ENCODE measurements at regions not wholly inside any gene's neighbourhood (a gene's known extent, or its start where the extent isn't known, plus 50 kb on each side); places are given as distances from the start of the nearest gene placed in this dataset.

- no peak for TF ChIP-seq ZFX (IDR thresholded peaks at IDR 0.05)
- TF ChIP-seq, protein P1, sequence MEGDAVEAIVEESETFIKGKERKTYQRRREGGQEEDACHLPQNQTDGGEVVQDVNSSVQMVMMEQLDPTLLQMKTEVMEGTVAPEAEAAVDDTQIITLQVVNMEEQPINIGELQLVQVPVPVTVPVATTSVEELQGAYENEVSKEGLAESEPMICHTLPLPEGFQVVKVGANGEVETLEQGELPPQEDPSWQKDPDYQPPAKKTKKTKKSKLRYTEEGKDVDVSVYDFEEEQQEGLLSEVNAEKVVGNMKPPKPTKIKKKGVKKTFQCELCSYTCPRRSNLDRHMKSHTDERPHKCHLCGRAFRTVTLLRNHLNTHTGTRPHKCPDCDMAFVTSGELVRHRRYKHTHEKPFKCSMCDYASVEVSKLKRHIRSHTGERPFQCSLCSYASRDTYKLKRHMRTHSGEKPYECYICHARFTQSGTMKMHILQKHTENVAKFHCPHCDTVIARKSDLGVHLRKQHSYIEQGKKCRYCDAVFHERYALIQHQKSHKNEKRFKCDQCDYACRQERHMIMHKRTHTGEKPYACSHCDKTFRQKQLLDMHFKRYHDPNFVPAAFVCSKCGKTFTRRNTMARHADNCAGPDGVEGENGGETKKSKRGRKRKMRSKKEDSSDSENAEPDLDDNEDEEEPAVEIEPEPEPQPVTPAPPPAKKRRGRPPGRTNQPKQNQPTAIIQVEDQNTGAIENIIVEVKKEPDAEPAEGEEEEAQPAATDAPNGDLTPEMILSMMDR (conservative IDR thresholded peaks at IDR 0.05), result no peak
- peak overlapping the region; percentile 35; the same call in 1 of the 2 replicates for H3K27ac ChIP-seq
These were observed 101.0 kb upstream of the LPP start for GRCh38 chr3:188053036-188053340.

- no peak overlapping the region; the same call in 1 of the 2 replicates for H3K27ac ChIP-seq
- TF ChIP-seq ZFX (IDR thresholded peaks at IDR 0.05), result no peak
These were observed 100.1 kb upstream of the LPP start for GRCh38 chr3:188053710-188054380.

DNA sequence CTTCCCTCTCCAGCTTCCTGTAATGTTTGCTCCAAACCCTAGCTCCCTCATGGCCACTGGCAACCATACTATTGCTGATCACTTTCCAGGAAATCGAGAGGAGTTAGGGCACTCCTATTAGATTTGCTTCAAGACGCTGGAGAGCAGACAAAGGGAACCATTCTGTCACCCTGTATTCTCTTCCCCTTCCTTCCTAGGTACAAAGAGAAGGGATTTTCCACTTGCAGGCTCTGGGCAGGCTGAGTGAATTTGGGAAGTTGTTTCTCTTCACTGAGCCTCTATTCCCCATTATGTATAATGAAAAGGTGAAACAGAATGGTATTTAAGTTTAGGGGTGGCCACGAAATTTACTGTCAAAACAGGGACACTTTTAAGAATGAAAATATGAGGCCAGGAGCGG, 99.4 kb upstream of the LPP start:
- H3K27ac ChIP-seq, result no peak overlapping the region
- TF ChIP-seq, protein P1 (conservative IDR thresholded peaks at IDR 0.05), result no peak
- TF ChIP-seq ZFX (IDR thresholded peaks at IDR 0.05), result no peak

DNA sequence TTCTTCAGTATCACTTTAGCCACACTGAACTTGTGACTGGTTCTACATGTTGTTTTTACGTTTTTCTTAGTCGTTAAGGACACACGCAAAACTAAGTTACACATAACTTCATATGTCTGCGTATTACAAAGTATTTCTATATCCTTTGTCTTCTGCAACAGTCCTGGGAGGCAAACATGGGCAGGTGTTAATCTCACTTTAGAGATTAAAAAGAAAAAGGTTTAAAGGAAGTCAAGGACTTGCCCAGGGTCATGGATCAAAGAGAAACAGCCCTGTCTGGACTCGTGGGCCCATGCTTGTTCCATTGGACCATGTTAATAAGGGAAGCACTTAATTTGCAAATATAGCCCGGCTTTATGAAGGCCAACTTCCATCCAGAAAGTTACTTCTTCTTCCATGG, 98.6 kb upstream of the LPP start:
- TF ChIP-seq, protein P1 (conservative IDR thresholded peaks at IDR 0.05), result no peak
- no peak for TF ChIP-seq ZFX (IDR thresholded peaks at IDR 0.05)

DNA sequence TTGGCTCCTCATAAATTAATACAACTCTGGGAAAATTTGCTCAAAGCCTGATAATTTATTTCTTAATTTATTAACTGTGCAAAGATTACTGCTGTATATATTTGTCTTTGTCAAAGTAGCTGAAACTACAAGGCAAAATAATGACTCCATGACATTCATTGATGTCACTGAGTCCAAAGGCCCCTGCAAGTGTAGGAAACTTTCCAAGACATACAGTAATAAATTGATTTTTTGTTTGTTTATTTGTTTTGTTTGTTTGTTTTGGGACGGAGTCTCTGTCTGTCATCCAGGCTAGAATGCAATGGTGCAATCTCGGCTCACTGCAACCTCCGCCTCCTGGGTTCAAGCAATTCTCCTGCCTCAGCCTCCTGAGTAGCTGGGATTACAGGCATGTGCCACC, 96.8 kb upstream of the LPP start:
- TF ChIP-seq, protein P1 (conservative IDR thresholded peaks at IDR 0.05), result no peak
- no peak for TF ChIP-seq ZFX (IDR thresholded peaks at IDR 0.05)

More for the DNA sequence above, 98.6 kb upstream of the LPP start:
- H3K27ac ChIP-seq, result no peak overlapping the region

GRCh38 chr3:188058569-188059184, 95.3 kb upstream of the LPP start:
- TF ChIP-seq ZFX (IDR thresholded peaks at IDR 0.05), result no peak
- TF ChIP-seq, protein P1 (conservative IDR thresholded peaks at IDR 0.05), result no peak
- no peak overlapping the region for H3K27ac ChIP-seq

More for the DNA sequence above, 96.8 kb upstream of the LPP start:
- no peak overlapping the region; the same call in 1 of the 2 replicates for H3K27ac ChIP-seq

GRCh38 chr3:188059351-188059750, 94.6 kb upstream of the LPP start:
- TF ChIP-seq, protein P1 (conservative IDR thresholded peaks at IDR 0.05), result no peak
- TF ChIP-seq ZFX (IDR thresholded peaks at IDR 0.05), result no peak
- no peak overlapping the region for H3K27ac ChIP-seq
